SK-N-SH (cell line): ENCODE measurements at regions not wholly inside any gene's neighbourhood (a gene's known extent, or its start where the extent isn't known, plus 50 kb on each side); places are given as distances from the start of the nearest gene placed in this dataset.

ENCODE experiments used
- CTCF ChIA-PET: fragments of 300-600, 350-600 bp; formaldehyde crosslinking; extraction: SDS; loops from one replicate; lab custom pipeline; 2021; lab: Yijun Ruan, JAX
- POLR2A ChIA-PET: fragments of 350-600 bp; sonication (Branson Sonifier 250); formaldehyde crosslinking; extraction: SDS; loops from one replicate; lab custom pipeline; 2020; ENCODE audit warnings: antibody characterized with exemption, inconsistent platforms; lab: Yijun Ruan, JAX
- DNase-seq: peaks from one replicate; pipeline ENCODE4 v3.0.0; 2012
- H2AFZ ChIP-seq: fragments of 200-600 bp; sonication (generic); 2 replicates; pipeline ENCODE4 v1.8.1; 2016; ENCODE audit warnings: antibody characterized with exemption, mild to moderate bottlenecking, low read depth
- H3F3A ChIP-seq: fragments of 200-600 bp; sonication (generic); replicated peaks from 2 replicates; pipeline ENCODE3; 2016; ENCODE audit warnings: antibody characterized with exemption, mild to moderate bottlenecking; ENCODE audit not compliant: insufficient read depth
- H3K27ac ChIP-seq, 2 experiments: fragments of 200-500 bp in 1 of 2; fragments of 200-600 bp in 1 of 2; sonication (Bioruptor generic) in 1 of 2; sonication (generic), shearing (Covaris generic) in 1 of 2; 2 replicates each; pipeline versions ENCODE4 v1.5.1 to v1.6.1; 2014 to 2016; ENCODE audit warnings: low read depth in 2 of 2, inconsistent platforms in 1 of 2, low read length in 1 of 2, mild to moderate bottlenecking in 1 of 2, mixed read lengths in 1 of 2
- H3K27me3 ChIP-seq: fragments of 200-600 bp; sonication (generic), shearing (Covaris generic); 2 replicates; pipeline ENCODE4 v1.6.1; 2016; ENCODE audit warnings: mixed run types; ENCODE audit not compliant: insufficient read depth
- H3K36me3 ChIP-seq, 2 experiments: fragments of 200-500 bp in 1 of 2; fragments of 200-600 bp in 1 of 2; sonication (Bioruptor generic) in 1 of 2; sonication (generic) in 1 of 2; replicated peaks in 1 of 2; 2 replicates each; pipeline versions ENCODE3 to v1.5.1; 2014 to 2016; ENCODE audit warnings: low read length in 1 of 2, mild to moderate bottlenecking in 1 of 2; ENCODE audit not compliant: insufficient read depth in 2 of 2, control insufficient read depth in 1 of 2
- H3K4me1 ChIP-seq, 2 experiments: fragments of 200-500 bp in 1 of 2; fragments of 200-600 bp in 1 of 2; sonication (Bioruptor generic) in 1 of 2; sonication (generic), shearing (Covaris generic) in 1 of 2; 2 replicates each; pipeline versions ENCODE4 v1.5.1 to v1.6.1; 2014 to 2016; ENCODE audit warnings: low read depth in 1 of 2, low read length in 1 of 2, mixed run types in 1 of 2; ENCODE audit not compliant: insufficient read depth in 2 of 2, control insufficient read depth in 1 of 2
- H3K4me2 ChIP-seq: fragments of 200-600 bp; sonication (generic), shearing (Covaris generic); 2 replicates; pipeline ENCODE4 v1.6.1; 2017; ENCODE audit warnings: mixed run types
- H3K4me3 ChIP-seq, 2 experiments: fragments of 200-500 bp in 1 of 2; fragments of 200-600 bp in 1 of 2; sonication (Bioruptor generic) in 1 of 2; sonication (generic), shearing (Covaris generic) in 1 of 2; 2 replicates each; pipeline versions ENCODE4 v1.5.1 to v1.8.1; 2014 to 2016; ENCODE audit warnings: low read depth in 2 of 2, inconsistent platforms in 1 of 2, low read length in 1 of 2, mild to moderate bottlenecking in 1 of 2, mixed read lengths in 1 of 2, moderate library complexity in 1 of 2
- H3K79me2 ChIP-seq: fragments of 200-600 bp; sonication (generic); 2 replicates; pipeline ENCODE4 v1.8.1; 2017; ENCODE audit warnings: mild to moderate bottlenecking; ENCODE audit not compliant: insufficient read depth
- H3K9ac ChIP-seq: fragments of 200-600 bp; sonication (generic); 2 replicates; pipeline ENCODE4 v1.6.1; 2017; ENCODE audit warnings: mixed run types
- H3K9me2 ChIP-seq: fragments of 200-600 bp; sonication (generic); 2 replicates; pipeline ENCODE4 v1.6.1; 2017; ENCODE audit warnings: mixed run types
- H3K9me3 ChIP-seq: fragments of 200-600 bp; sonication (generic); 2 replicates; pipeline ENCODE4 v1.6.1; 2017; ENCODE audit warnings: mixed run types, mild to moderate bottlenecking, moderate library complexity
- H4K20me1 ChIP-seq: fragments of 200-600 bp; sonication (generic); 2 replicates; pipeline ENCODE4 v1.6.1; 2017; ENCODE audit warnings: mild to moderate bottlenecking, mixed run types; ENCODE audit not compliant: insufficient read depth
- CHD2 ChIP-seq: fragments of 150-350 bp; IDR thresholded peaks from 2 replicates; pipeline ENCODE4 v1.6.1; 2018; ENCODE audit warnings: low read length; ENCODE audit not compliant: partially characterized antibody
- ELF1 ChIP-seq: IDR thresholded peaks from 2 replicates; pipeline ENCODE4 v1.4.0; 2012
- EP300 ChIP-seq, 2 experiments: IDR thresholded peaks; 2 replicates each; pipeline versions ENCODE4 v1.4.0 to v1.6.1; 2012; ENCODE audit warnings: borderline replicate concordance in 1 of 2, low read depth in 1 of 2, low read length in 1 of 2
- FOSL2 ChIP-seq: IDR thresholded peaks from 2 replicates; pipeline ENCODE4 v1.4.0; 2012; ENCODE audit warnings: low read depth, mild to moderate bottlenecking, moderate library complexity, borderline replicate concordance
- FOXJ3 ChIP-seq: sonication (generic); formaldehyde crosslinking; IDR thresholded peaks from 2 replicates; pipeline ENCODE4 v1.5.1; 2020; ENCODE audit warnings: mild to moderate bottlenecking, missing genetic modification reagents
- GABPA ChIP-seq: IDR thresholded peaks from 2 replicates; pipeline ENCODE4 v1.4.0; 2012; ENCODE audit warnings: low read depth, mild to moderate bottlenecking
- GATA2 ChIP-seq: sonication (generic); formaldehyde crosslinking; IDR thresholded peaks from 2 replicates; pipeline ENCODE4 v1.5.0; 2020; ENCODE audit warnings: mild to moderate bottlenecking, missing genetic modification reagents
- NFIC ChIP-seq: IDR thresholded peaks from 2 replicates; pipeline ENCODE4 v1.4.0; 2012; ENCODE audit warnings: borderline replicate concordance
- POLR2AphosphoS5 ChIP-seq: IDR thresholded peaks from 2 replicates; pipeline ENCODE4 v1.6.1; 2012; ENCODE audit warnings: low read depth, low read length
- RAD21 ChIP-seq: IDR thresholded peaks from 2 replicates; pipeline ENCODE4 v1.6.1; 2012; ENCODE audit warnings: mild to moderate bottlenecking, low read length
- RFX5 ChIP-seq: IDR thresholded peaks from 2 replicates; pipeline ENCODE4 v1.6.1; 2012; ENCODE audit warnings: mild to moderate bottlenecking, improper control_type of control experiment, low read length
- TAF1 ChIP-seq: IDR thresholded peaks from 2 replicates; pipeline ENCODE4 v1.6.1; 2012; ENCODE audit warnings: low read depth, mild to moderate bottlenecking, low read length, moderate library complexity, borderline replicate concordance
- YY1 ChIP-seq: IDR thresholded peaks from 2 replicates; pipeline ENCODE4 v1.4.0; 2012; ENCODE audit warnings: low read depth, mild to moderate bottlenecking
- WGBS: methylation state at CpG from one replicate; pipeline ENCODE4 v1.1.6; 2017; ENCODE audit warnings: low lambda C conversion rate; 5-methylcytosine and 5-hydroxymethylcytosine counted together
- TF ChIP-seq, protein P1 (sequence below): fragments of 200-600 bp; sonication (generic); IDR thresholded peaks from 2 replicates; pipeline ENCODE4 v1.6.1; 2017; ENCODE audit warnings: antibody characterized with exemption, mild to moderate bottlenecking, moderate library complexity
- TF ChIP-seq, protein P2 (sequence below): IDR thresholded peaks from 2 replicates; pipeline ENCODE4; 2012
- TF ChIP-seq, protein P3 (sequence below): IDR thresholded peaks from 2 replicates; pipeline ENCODE4 v1.4.0; 2012; ENCODE audit warnings: low read depth, borderline replicate concordance
- TF ChIP-seq, protein P4 (sequence below): IDR thresholded peaks from 2 replicates; pipeline ENCODE4 v1.6.1; 2012; ENCODE audit warnings: mild to moderate bottlenecking, low read depth, low read length, moderate library complexity

DNA sequence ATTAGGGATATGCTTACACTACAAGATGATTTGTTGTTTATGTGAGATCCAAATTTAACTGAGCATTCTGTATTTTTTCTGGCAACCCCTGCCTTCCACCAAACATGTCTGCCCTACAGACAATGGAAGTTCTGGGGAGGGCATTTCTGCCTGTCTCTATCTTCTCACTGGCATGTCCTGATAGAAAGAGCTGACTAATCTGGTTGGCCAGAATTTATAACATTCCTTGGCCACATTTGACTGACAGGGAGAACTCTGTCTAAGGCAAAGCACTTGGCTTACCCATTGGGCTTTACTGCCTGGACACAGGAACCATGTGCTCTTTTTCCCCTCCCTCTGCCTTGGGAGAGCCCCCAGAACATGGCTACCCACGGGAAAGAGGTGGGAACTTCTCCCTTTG, 70.6 kb upstream of the TMEM178A start:
- Histone ChIP-seq H3K27me3 (no peaks in the 10 kb centered on the region), H3K36me3 (no peaks in the 10 kb centered on the region), H3K9ac (no peak overlapping the region), H2AFZ (no peak overlapping the region), H3K9me3 (no peaks in the 10 kb centered on the region), H3K4me3 (no peak overlapping the region), H3K4me1 (no peaks in the 10 kb centered on the region), H3K27ac (no peak overlapping the region), H3K79me2 (no peaks in the 10 kb centered on the region), H3K4me2 (no peak overlapping the region), H3K9me2 (no peaks in the 10 kb centered on the region)
- CTCF ChIA-PET: interaction anchor here (0.9 to 1.6 kb wide), 2 partner anchors 12 to 135 kb away, joined by 3 read pairs; no protein-coding TSS in a partner anchor
- POLR2A ChIA-PET: no interaction called here
- no peak for DNase-seq
- TF ChIP-seq FOSL2 (no peak), RAD21 (no peak), NFIC (no peak), GABPA (no peak), FOXJ3 (no peak), ELF1 (no peak), TAF1 (no peak), YY1 (no peak), RFX5 (no peak), GATA2 (CRISPR knock-in tag) (no peak), EP300 (IDR thresholded peaks at IDR 0.05; ENCODE audit: borderline replicate concordance in 1 of 2, low read depth in 1 of 2, low read length in 1 of 2) (no peak), CHD2 (no peak), POLR2AphosphoS5 (no peak)
- TF ChIP-seq, protein P1, sequence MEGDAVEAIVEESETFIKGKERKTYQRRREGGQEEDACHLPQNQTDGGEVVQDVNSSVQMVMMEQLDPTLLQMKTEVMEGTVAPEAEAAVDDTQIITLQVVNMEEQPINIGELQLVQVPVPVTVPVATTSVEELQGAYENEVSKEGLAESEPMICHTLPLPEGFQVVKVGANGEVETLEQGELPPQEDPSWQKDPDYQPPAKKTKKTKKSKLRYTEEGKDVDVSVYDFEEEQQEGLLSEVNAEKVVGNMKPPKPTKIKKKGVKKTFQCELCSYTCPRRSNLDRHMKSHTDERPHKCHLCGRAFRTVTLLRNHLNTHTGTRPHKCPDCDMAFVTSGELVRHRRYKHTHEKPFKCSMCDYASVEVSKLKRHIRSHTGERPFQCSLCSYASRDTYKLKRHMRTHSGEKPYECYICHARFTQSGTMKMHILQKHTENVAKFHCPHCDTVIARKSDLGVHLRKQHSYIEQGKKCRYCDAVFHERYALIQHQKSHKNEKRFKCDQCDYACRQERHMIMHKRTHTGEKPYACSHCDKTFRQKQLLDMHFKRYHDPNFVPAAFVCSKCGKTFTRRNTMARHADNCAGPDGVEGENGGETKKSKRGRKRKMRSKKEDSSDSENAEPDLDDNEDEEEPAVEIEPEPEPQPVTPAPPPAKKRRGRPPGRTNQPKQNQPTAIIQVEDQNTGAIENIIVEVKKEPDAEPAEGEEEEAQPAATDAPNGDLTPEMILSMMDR: no peak
- TF ChIP-seq, protein P2, sequence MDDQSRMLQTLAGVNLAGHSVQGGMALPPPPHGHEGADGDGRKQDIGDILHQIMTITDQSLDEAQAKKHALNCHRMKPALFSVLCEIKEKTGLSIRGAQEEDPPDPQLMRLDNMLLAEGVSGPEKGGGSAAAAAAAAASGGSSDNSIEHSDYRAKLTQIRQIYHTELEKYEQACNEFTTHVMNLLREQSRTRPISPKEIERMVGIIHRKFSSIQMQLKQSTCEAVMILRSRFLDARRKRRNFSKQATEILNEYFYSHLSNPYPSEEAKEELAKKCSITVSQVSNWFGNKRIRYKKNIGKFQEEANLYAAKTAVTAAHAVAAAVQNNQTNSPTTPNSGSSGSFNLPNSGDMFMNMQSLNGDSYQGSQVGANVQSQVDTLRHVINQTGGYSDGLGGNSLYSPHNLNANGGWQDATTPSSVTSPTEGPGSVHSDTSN: no peak
- TF ChIP-seq, protein P3, sequence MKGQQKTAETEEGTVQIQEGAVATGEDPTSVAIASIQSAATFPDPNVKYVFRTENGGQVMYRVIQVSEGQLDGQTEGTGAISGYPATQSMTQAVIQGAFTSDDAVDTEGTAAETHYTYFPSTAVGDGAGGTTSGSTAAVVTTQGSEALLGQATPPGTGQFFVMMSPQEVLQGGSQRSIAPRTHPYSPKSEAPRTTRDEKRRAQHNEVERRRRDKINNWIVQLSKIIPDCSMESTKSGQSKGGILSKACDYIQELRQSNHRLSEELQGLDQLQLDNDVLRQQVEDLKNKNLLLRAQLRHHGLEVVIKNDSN: no peak
- TF ChIP-seq, protein P4, sequence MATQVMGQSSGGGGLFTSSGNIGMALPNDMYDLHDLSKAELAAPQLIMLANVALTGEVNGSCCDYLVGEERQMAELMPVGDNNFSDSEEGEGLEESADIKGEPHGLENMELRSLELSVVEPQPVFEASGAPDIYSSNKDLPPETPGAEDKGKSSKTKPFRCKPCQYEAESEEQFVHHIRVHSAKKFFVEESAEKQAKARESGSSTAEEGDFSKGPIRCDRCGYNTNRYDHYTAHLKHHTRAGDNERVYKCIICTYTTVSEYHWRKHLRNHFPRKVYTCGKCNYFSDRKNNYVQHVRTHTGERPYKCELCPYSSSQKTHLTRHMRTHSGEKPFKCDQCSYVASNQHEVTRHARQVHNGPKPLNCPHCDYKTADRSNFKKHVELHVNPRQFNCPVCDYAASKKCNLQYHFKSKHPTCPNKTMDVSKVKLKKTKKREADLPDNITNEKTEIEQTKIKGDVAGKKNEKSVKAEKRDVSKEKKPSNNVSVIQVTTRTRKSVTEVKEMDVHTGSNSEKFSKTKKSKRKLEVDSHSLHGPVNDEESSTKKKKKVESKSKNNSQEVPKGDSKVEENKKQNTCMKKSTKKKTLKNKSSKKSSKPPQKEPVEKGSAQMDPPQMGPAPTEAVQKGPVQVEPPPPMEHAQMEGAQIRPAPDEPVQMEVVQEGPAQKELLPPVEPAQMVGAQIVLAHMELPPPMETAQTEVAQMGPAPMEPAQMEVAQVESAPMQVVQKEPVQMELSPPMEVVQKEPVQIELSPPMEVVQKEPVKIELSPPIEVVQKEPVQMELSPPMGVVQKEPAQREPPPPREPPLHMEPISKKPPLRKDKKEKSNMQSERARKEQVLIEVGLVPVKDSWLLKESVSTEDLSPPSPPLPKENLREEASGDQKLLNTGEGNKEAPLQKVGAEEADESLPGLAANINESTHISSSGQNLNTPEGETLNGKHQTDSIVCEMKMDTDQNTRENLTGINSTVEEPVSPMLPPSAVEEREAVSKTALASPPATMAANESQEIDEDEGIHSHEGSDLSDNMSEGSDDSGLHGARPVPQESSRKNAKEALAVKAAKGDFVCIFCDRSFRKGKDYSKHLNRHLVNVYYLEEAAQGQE: no peak
- TF ChIP-seq, all 33 proteins: peak for 0
- H4K20me1 ChIP-seq: no peaks in the 10 kb centered on the region
- no peaks in the 10 kb centered on the region for H3F3A ChIP-seq
- 33% methylated on average over 1 of the region's 1 CpG for WGBS
